Pulmonary artery endothelial cell (primary cell): ENCODE measurements at regions not wholly inside any gene's neighbourhood (a gene's known extent, or its start where the extent isn't known, plus 50 kb on each side); places are given as distances from the start of the nearest gene placed in this dataset.

Experiments used
- DNase-seq: peaks from one replicate; pipeline ENCODE4 v3.0.0-alpha.2; 2011; ENCODE audit warnings: low read depth, low spot score

- DNase-seq = no peak
These were observed 52.3 kb upstream of the SIPA1L2 start for GRCh38 chr1:232682248-232682647.

- DNase-seq = peak; percentile 22
These were observed 54.6 kb upstream of the SIPA1L2 start for GRCh38 chr1:232684371-232685105.

GRCh38 chr1:232686346-232686745 is 56.4 kb upstream of the SIPA1L2 start:
- DNase-seq = no peak

- no peak for DNase-seq
These were observed 57.4 kb upstream of the SIPA1L2 start for GRCh38 chr1:232687304-232687703.

- DNase-seq = no peak
These were observed 57.8 kb upstream of the SIPA1L2 start for GRCh38 chr1:232687728-232688127.

- DNase-seq = no peak
These were observed 58.5 kb upstream of the SIPA1L2 start for GRCh38 chr1:232688398-232688797.

GRCh38 chr1:232689711-232690110 is 59.8 kb upstream of the SIPA1L2 start:
- DNase-seq = no peak

GRCh38 chr1:232690285-232690935 is 60.5 kb upstream of the SIPA1L2 start:
- no peak for DNase-seq

- no peak for DNase-seq
These were observed 64.5 kb upstream of the SIPA1L2 start for GRCh38 chr1:232694475-232694874.

- DNase-seq = no peak
These were observed 65.9 kb upstream of the SIPA1L2 start for GRCh38 chr1:232695621-232696385.

GRCh38 chr1:232696466-232696865 is 66.5 kb upstream of the SIPA1L2 start:
- DNase-seq = no peak

- DNase-seq = no peak
These were observed 67.4 kb upstream of the SIPA1L2 start for GRCh38 chr1:232697187-232697822.

GRCh38 chr1:232699814-232700213 is 69.9 kb upstream of the SIPA1L2 start:
- no peak for DNase-seq

GRCh38 chr1:232702911-232703310 is 73.0 kb upstream of the SIPA1L2 start:
- no peak for DNase-seq

- DNase-seq = no peak
These were observed 74.3 kb upstream of the SIPA1L2 start for GRCh38 chr1:232704256-232704655.

- no peak for DNase-seq
These were observed 75.1 kb upstream of the SIPA1L2 start for GRCh38 chr1:232704694-232705680.

GRCh38 chr1:232705815-232706575 is 76.1 kb upstream of the SIPA1L2 start:
- no peak for DNase-seq

GRCh38 chr1:232707142-232707541 is 77.2 kb upstream of the SIPA1L2 start:
- DNase-seq = no peak

GRCh38 chr1:232709386-232709785 is 79.5 kb upstream of the SIPA1L2 start:
- DNase-seq = no peak

GRCh38 chr1:232711996-232712395 is 82.1 kb upstream of the SIPA1L2 start:
- DNase-seq = no peak
